ENCODE measurements at regions not wholly inside any gene's neighbourhood (a gene's known extent, or its start where the extent isn't known, plus 50 kb on each side); places are given as distances from the start of the nearest gene placed in this dataset.

- TF ChIP-seq HOXD13 (CRISPR knock-in tag; IDR thresholded peaks at IDR 0.05; ENCODE audit: borderline replicate concordance) = no peak
- TF ChIP-seq ZBTB17 (tag by site-specific recombination; IDR thresholded peaks at IDR 0.05) = no peak
- TF ChIP-seq SCRT1 (tag by site-specific recombination; IDR thresholded peaks at IDR 0.05; ENCODE audit: borderline replicate concordance) = no peak
- no peak for TF ChIP-seq ZNF426 (tag by site-specific recombination; IDR thresholded peaks at IDR 0.05)
Observed at GRCh38 chr14:31963587-31963986, 113.5 kb upstream of the ARHGAP5 start (continued).

GRCh38 chr14:31964490-31964889 is 112.6 kb upstream of the ARHGAP5 start:
- ChIA-PET CTCF (interaction anchor here (0.5 to 0.6 kb wide), 2 partner anchors 113 to 454 kb away, joined by 6 to 7 read pairs; no protein-coding TSS in a partner anchor), POLR2A (no interaction called here)
- H3K4me1 ChIP-seq (ENCODE audit: control insufficient read depth, insufficient read depth, low read length) = no peaks in the 10 kb centered on the region
- H3K9me3 ChIP-seq (ENCODE audit: control insufficient read depth, insufficient read depth, low read depth, low read length) = no peaks in the 10 kb centered on the region
- no peak overlapping the region for H3K27ac ChIP-seq (ENCODE audit: extremely low read depth, low read depth, low read length)
- no peak for TF ChIP-seq SCRT1 (tag by site-specific recombination; IDR thresholded peaks at IDR 0.05; ENCODE audit: borderline replicate concordance)
- no peak for TF ChIP-seq ZNF677 (tag by site-specific recombination; IDR thresholded peaks at IDR 0.05)
- TF ChIP-seq ZNF138 (tag by site-specific recombination; IDR thresholded peaks at IDR 0.05; ENCODE audit: borderline replicate concordance) = no peak
- TF ChIP-seq ZBTB44 (tag by site-specific recombination; IDR thresholded peaks at IDR 0.05) = no peak
- TF ChIP-seq KLF10 (tag by site-specific recombination; IDR thresholded peaks at IDR 0.05) = no peak
- TF ChIP-seq ZNF202 (tag by site-specific recombination; IDR thresholded peaks at IDR 0.05; ENCODE audit: borderline replicate concordance) = no peak
- TF ChIP-seq PRDM10 (tag by site-specific recombination; IDR thresholded peaks at IDR 0.05) = no peak
- no peak for TF ChIP-seq ZNF221 (tag by site-specific recombination; IDR thresholded peaks at IDR 0.05; ENCODE audit: borderline replicate concordance)
- no peak for TF ChIP-seq ZSCAN16 (tag by site-specific recombination; IDR thresholded peaks at IDR 0.05)
- no peaks in the 10 kb centered on the region for H3K36me3 ChIP-seq (ENCODE audit: control insufficient read depth in 2 of 2, insufficient read depth in 1 of 2, low read length in 2 of 2)
- no peak overlapping the region for H3K4me3 ChIP-seq (ENCODE audit: low read depth, low read length)

GRCh38 chr14:31965071-31965734 is 111.9 kb upstream of the ARHGAP5 start:
- H3K36me3 ChIP-seq (ENCODE audit: control insufficient read depth in 2 of 2, insufficient read depth in 1 of 2, low read length in 2 of 2) = no peaks in the 10 kb centered on the region
- POLR2A ChIA-PET = no interaction called here
- no peaks in the 10 kb centered on the region for H3K9me3 ChIP-seq (ENCODE audit: control insufficient read depth, insufficient read depth, low read depth, low read length)
- no peak overlapping the region for H3K27ac ChIP-seq (ENCODE audit: extremely low read depth, low read depth, low read length)
- no peak for TF ChIP-seq ZBTB20 (tag by site-specific recombination; IDR thresholded peaks at IDR 0.05)
- TF ChIP-seq ZNF555 (tag by site-specific recombination; conservative IDR thresholded peaks at IDR 0.05) = no peak
- TF ChIP-seq ZNF311 (tag by site-specific recombination; IDR thresholded peaks at IDR 0.05; ENCODE audit: borderline replicate concordance) = no peak
- no peak for TF ChIP-seq ZNF514 (tag by site-specific recombination; IDR thresholded peaks at IDR 0.05)
- TF ChIP-seq ZNF423 (tag by site-specific recombination; IDR thresholded peaks at IDR 0.05) = no peak
- peak; percentile 83 for TF ChIP-seq PRDM10 (tag by site-specific recombination; IDR thresholded peaks at IDR 0.05)
- no peak for TF ChIP-seq ZNF747 (tag by site-specific recombination; IDR thresholded peaks at IDR 0.05)
- no peak overlapping the region for H3K4me3 ChIP-seq (ENCODE audit: low read depth, low read length)
- H3K4me1 ChIP-seq (ENCODE audit: control insufficient read depth, insufficient read depth, low read length) = no peaks in the 10 kb centered on the region
- CTCF ChIA-PET = interaction anchor here (0.6 to 0.7 kb wide), 2 partner anchors 25 to 455 kb away, joined by 3 to 6 read pairs; no protein-coding TSS in a partner anchor

All from HEK293 (cell line).